H1 (cell line): ENCODE measurements at regions not wholly inside any gene's neighbourhood (a gene's known extent, or its start where the extent isn't known, plus 50 kb on each side); places are given as distances from the start of the nearest gene placed in this dataset.

Source experiments
- EZH2 ChIP-seq: fragments of 200-600 bp; sonication (generic); IDR thresholded peaks from 2 replicates; pipeline ENCODE4 v1.7.1; 2012; ENCODE audit warnings: low read depth, mild to moderate bottlenecking, moderate library complexity, low read length, inconsistent platforms; ENCODE audit not compliant: severe bottlenecking
- NRF1 ChIP-seq: IDR thresholded peaks from 2 replicates; pipeline ENCODE4 v1.6.1; 2011; ENCODE audit warnings: mild to moderate bottlenecking, low read depth, low read length, improper control_type of control experiment
- SIRT6 ChIP-seq: IDR thresholded peaks from one replicate; pipeline ENCODE4 v1.7.1; 2012; ENCODE audit warnings: low read length, inconsistent platforms
- SIX5 ChIP-seq: IDR thresholded peaks from 2 replicates; pipeline ENCODE4 v1.6.1; 2011; ENCODE audit warnings: mild to moderate bottlenecking, low read depth, low read length
- TCF12 ChIP-seq: IDR thresholded peaks from 2 replicates; pipeline ENCODE4 v1.6.1; 2011; ENCODE audit warnings: low read depth, mild to moderate bottlenecking, low read length
- TEAD4 ChIP-seq: IDR thresholded peaks from 2 replicates; pipeline ENCODE4 v1.6.1; 2012; ENCODE audit warnings: low read depth, low read length, inconsistent platforms, mixed read lengths

- TF ChIP-seq SIX5 (no peak), TEAD4 (no peak), SIRT6 (no peak), TCF12 (no peak), NRF1 (no peak), EZH2 (no peak)
- TF ChIP-seq, all 59 proteins: peak for 0
Observed at GRCh38 chr3:82033186-82033585, 271.7 kb upstream of the GBE1 start (continued).
